ENCODE measurements at regions not wholly inside any gene's neighbourhood (a gene's known extent, or its start where the extent isn't known, plus 50 kb on each side); places are given as distances from the start of the nearest gene placed in this dataset.

DNA sequence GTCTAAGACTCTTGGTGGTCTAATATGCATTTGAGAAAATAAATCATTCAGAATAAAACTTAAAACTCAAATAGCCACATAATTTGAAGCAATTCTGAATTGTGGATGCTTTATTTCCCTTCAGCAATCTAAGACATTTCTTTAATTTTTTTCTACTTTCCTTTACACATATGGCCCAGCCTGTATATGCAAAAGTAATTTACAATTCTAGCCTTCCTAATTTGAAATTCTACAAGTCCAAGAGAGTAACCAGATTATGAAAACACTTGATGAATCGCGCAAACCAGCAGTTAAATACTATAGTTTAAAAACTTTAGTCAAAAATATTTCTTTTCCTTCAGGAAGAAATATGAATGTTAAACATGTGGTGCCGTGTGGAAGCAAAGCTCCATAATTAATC, 1014.2 kb downstream of the TUSC7 start:
- intact Hi-C loops (cut with DNase I), result no loop called here
- no peak overlapping the region for H3K4me3 ChIP-seq
- H3K9ac ChIP-seq (ENCODE audit: low read depth in 2 of 2, low read length in 2 of 2), result no peak overlapping the region
- no peak for DNase-seq
- H3K36me3 ChIP-seq, result no peaks in the 10 kb centered on the region
- H3K4me1 ChIP-seq, result no peaks in the 10 kb centered on the region
- no peak overlapping the region for H3K27ac ChIP-seq
- no peak for TF ChIP-seq CTCF (IDR thresholded peaks at IDR 0.05)
- no peaks in the 10 kb centered on the region for H3K27me3 ChIP-seq
- H3K9me3 ChIP-seq, result no peaks in the 10 kb centered on the region

GRCh38 chr3:117725314-117725713, 1015.7 kb downstream of the TUSC7 start:
- TF ChIP-seq CTCF (IDR thresholded peaks at IDR 0.05), result no peak
- H3K27me3 ChIP-seq, result no peaks in the 10 kb centered on the region
- no peaks in the 10 kb centered on the region for H3K4me1 ChIP-seq
- intact Hi-C loops (cut with DNase I), result no loop called here
- no peak overlapping the region for H3K9ac ChIP-seq (ENCODE audit: low read depth in 2 of 2, low read length in 2 of 2)
- H3K27ac ChIP-seq, result no peak overlapping the region
- no peak for DNase-seq
- no peaks in the 10 kb centered on the region for H3K9me3 ChIP-seq
- H3K36me3 ChIP-seq, result no peaks in the 10 kb centered on the region
- no peak overlapping the region for H3K4me3 ChIP-seq

DNA sequence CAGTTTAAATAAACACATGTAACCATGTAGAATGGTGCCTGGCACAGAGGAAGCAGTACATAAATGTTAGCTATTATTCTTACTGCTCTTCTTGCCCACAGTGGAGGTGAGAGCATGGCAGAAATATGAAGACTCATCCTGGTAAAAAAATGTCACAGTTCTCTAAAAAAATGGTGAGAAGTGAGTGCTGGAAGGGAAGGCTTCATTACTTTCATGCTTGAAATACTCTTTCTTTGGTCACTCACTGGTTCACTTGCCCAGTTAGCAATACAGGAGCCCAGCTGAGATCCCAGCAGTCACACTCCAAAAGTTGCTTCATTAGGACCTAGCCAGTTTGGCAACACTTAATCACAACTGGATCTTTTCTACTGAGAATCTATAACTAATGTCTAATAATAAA, 1017.2 kb downstream of the TUSC7 start:
- H3K27me3 ChIP-seq, result no peaks in the 10 kb centered on the region
- no peaks in the 10 kb centered on the region for H3K9me3 ChIP-seq
- no peak overlapping the region for H3K9ac ChIP-seq (ENCODE audit: low read depth in 2 of 2, low read length in 2 of 2)
- intact Hi-C loops (cut with DNase I), result no loop called here
- H3K4me3 ChIP-seq, result no peak overlapping the region
- H3K36me3 ChIP-seq, result no peaks in the 10 kb centered on the region
- H3K27ac ChIP-seq, result no peak overlapping the region
- TF ChIP-seq CTCF (IDR thresholded peaks at IDR 0.05), result no peak
- DNase-seq, result no peak
- no peaks in the 10 kb centered on the region for H3K4me1 ChIP-seq

GRCh38 chr3:117728226-117728625, 1018.6 kb downstream of the TUSC7 start:
- Histone ChIP-seq H3K9me3 (no peaks in the 10 kb centered on the region), H3K4me3 (no peak overlapping the region), H3K27ac (no peak overlapping the region), H3K36me3 (no peaks in the 10 kb centered on the region), H3K9ac (ENCODE audit: low read depth in 2 of 2, low read length in 2 of 2) (no peak overlapping the region), H3K4me1 (no peaks in the 10 kb centered on the region), H3K27me3 (no peaks in the 10 kb centered on the region)
- intact Hi-C loops (cut with DNase I), result no loop called here
- DNase-seq, result no peak
- no peak for TF ChIP-seq CTCF (IDR thresholded peaks at IDR 0.05)

- Histone ChIP-seq H3K9me3 (no peaks in the 10 kb centered on the region), H3K27me3 (no peaks in the 10 kb centered on the region), H3K9ac (ENCODE audit: low read depth in 2 of 2, low read length in 2 of 2) (no peak overlapping the region), H3K4me3 (no peak overlapping the region), H3K27ac (no peak overlapping the region), H3K36me3 (no peaks in the 10 kb centered on the region), H3K4me1 (no peaks in the 10 kb centered on the region)
- intact Hi-C loops (cut with DNase I), result no loop called here
- no peak for TF ChIP-seq CTCF (IDR thresholded peaks at IDR 0.05)
- no peak for DNase-seq
Measured at GRCh38 chr3:117734496-117734895, 1024.9 kb downstream of the TUSC7 start.

Measured in colonic mucosa (tissue), 4 donors.